Spleen (tissue), 11 donors: ENCODE measurements at regions not wholly inside any gene's neighbourhood (a gene's known extent, or its start where the extent isn't known, plus 50 kb on each side); places are given as distances from the start of the nearest gene placed in this dataset.

ENCODE experiments used
- DNase-seq: peaks from one replicate; pipeline ENCODE4 v3.0.0-alpha.2; 2020
- H3K27ac ChIP-seq, 8 donors: fragments of 200-600 bp; sonication (generic) in 7 of 8; 1 replicate in 4 of 8; 2 replicates in 4 of 8; pipeline versions ENCODE4 v1.5.0 to v1.8.0; 2016 to 2021; ENCODE audit warnings: inconsistent platforms in 4 of 8, mild to moderate bottlenecking in 4 of 8, moderate library complexity in 1 of 8
- H3K27me3 ChIP-seq, 7 donors: fragments of 200-600 bp; sonication (generic) in 6 of 7; replicated peaks in 1 of 7; 1 replicate in 4 of 7; 2 replicates in 3 of 7; pipeline versions ENCODE4 v1.5.0 to v1.8.0; 2016 to 2021; ENCODE audit warnings: inconsistent platforms in 3 of 7, mild to moderate bottlenecking in 1 of 7
- H3K36me3 ChIP-seq, 6 donors: fragments of 200-600 bp; sonication (generic) in 5 of 6; 1 replicate in 4 of 6; 2 replicates in 2 of 6; pipeline versions ENCODE4 v1.5.0 to v1.8.0; 2016 to 2021; ENCODE audit warnings: inconsistent platforms in 2 of 6
- H3K4me1 ChIP-seq, 6 donors: fragments of 200-600 bp; sonication (generic) in 5 of 6; 1 replicate in 3 of 6; 2 replicates in 3 of 6; pipeline versions ENCODE4 v1.5.0 to v1.8.0; 2016 to 2021; ENCODE audit warnings: inconsistent platforms in 3 of 6
- H3K4me3 ChIP-seq, 8 donors: fragments of 200-600 bp; sonication (generic) in 7 of 8; 1 replicate in 4 of 8; 2 replicates in 4 of 8; pipeline versions ENCODE4 v1.5.0 to v1.8.0; 2016 to 2021; ENCODE audit warnings: inconsistent platforms in 4 of 8, mild to moderate bottlenecking in 4 of 8, moderate library complexity in 2 of 8
- H3K9me3 ChIP-seq, 8 donors: fragments of 200-600 bp; sonication (generic) in 7 of 8; 1 replicate in 4 of 8; 2 replicates in 4 of 8; pipeline versions ENCODE4 v1.5.0 to v1.8.0; 2016 to 2021; ENCODE audit warnings: inconsistent platforms in 4 of 8
- POLR2A ChIP-seq, 3 donors: fragments of 450-650 bp; IDR thresholded peaks; one replicate each; pipeline ENCODE4 v1.5.1; 2017; ENCODE audit warnings: antibody characterized with exemption in 3 of 3, mild to moderate bottlenecking in 1 of 3
- POLR2AphosphoS5 ChIP-seq, 3 donors: sonication (generic); formaldehyde crosslinking; IDR thresholded peaks; one replicate each; pipeline ENCODE4 v1.5.1; 2017; ENCODE audit warnings: antibody characterized with exemption in 3 of 3
- WGBS, 5 donors: extraction: QIAGEN DNeasy Blood & Tissue Kit in 3 of 5; methylation state at CpG; one replicate each; pipeline versions ENCODE4 v1.1.5 to v1.1.7; 2013 to 2018; 5-methylcytosine and 5-hydroxymethylcytosine counted together
- intact Hi-C: fragments of 100-400 bp; cut with DNase I; formaldehyde crosslinking; loops from one replicate; pipeline ENCODE4 v1.15.0; 2023; ENCODE audit warnings: low total_unique reads
- TF ChIP-seq, protein P1 (sequence below), 11 experiments: fragments of 200-600 bp in 7 of 11; fragments of 450-650 bp in 4 of 11; sonication (generic) in 4 of 11; IDR thresholded peaks in 8 of 11; conservative IDR thresholded peaks in 3 of 11; 1 replicate in 7 of 11; 2 replicates in 4 of 11; pipeline versions ENCODE4 v1.4.0 to v1.8.0; 2016 to 2021; ENCODE audit warnings: antibody characterized with exemption in 11 of 11, inconsistent platforms in 4 of 11, mild to moderate bottlenecking in 1 of 11
- donor health status: healthy with polysubstance abuse.
- donor health status: DM: no; HTN: no; CAD: no; lungs with moderate emphysema.
- donor health status: DM: no; HTN: no; CAD: no.
- donor health status: Bipolar disorder and iron deficiency.
- donor health status: healthy.
- donor health status: DM: no; HTN: no; CAD: no.
- donor health status: DM: yes; HTN: yes; CAD: no.

DNA sequence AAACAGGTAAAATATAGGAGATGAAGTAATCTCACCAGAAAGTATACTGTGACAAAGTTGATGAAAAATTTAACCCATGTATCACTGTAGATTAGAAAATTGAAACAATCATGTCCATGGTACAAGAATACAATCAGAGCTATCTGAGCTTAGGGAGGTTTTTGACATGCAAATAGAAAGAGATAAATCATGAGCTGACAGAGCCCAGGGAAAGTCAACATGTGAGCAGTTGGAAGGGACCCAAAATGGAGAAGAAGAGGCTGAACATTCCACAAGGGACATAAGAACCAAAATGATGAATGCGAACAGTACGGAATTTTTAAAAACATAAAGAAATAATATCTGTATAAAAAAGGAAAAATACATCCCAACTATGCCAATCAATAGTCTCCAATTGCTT is 395.4 kb upstream of the CYRIA start:
- no peaks in the 10 kb centered on the region for H3K27me3 ChIP-seq
- no peaks in the 10 kb centered on the region for H3K36me3 ChIP-seq
- intact Hi-C loops, result no loop called here
- no peaks in the 10 kb centered on the region for H3K9me3 ChIP-seq
- H3K4me3 ChIP-seq, result no peak overlapping the region
- no peak for DNase-seq
- TF ChIP-seq, protein P1, sequence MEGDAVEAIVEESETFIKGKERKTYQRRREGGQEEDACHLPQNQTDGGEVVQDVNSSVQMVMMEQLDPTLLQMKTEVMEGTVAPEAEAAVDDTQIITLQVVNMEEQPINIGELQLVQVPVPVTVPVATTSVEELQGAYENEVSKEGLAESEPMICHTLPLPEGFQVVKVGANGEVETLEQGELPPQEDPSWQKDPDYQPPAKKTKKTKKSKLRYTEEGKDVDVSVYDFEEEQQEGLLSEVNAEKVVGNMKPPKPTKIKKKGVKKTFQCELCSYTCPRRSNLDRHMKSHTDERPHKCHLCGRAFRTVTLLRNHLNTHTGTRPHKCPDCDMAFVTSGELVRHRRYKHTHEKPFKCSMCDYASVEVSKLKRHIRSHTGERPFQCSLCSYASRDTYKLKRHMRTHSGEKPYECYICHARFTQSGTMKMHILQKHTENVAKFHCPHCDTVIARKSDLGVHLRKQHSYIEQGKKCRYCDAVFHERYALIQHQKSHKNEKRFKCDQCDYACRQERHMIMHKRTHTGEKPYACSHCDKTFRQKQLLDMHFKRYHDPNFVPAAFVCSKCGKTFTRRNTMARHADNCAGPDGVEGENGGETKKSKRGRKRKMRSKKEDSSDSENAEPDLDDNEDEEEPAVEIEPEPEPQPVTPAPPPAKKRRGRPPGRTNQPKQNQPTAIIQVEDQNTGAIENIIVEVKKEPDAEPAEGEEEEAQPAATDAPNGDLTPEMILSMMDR (IDR thresholded peaks at IDR 0.05 in 8 of 11, conservative IDR thresholded peaks at IDR 0.05 in 3 of 11), result no peak
- no peaks in the 10 kb centered on the region for H3K4me1 ChIP-seq
- H3K27ac ChIP-seq, result no peak overlapping the region
- WGBS, 5 donors, result 95 to 99% (median 96%) methylated on average over 2 of the region's 2 CpGs

DNA sequence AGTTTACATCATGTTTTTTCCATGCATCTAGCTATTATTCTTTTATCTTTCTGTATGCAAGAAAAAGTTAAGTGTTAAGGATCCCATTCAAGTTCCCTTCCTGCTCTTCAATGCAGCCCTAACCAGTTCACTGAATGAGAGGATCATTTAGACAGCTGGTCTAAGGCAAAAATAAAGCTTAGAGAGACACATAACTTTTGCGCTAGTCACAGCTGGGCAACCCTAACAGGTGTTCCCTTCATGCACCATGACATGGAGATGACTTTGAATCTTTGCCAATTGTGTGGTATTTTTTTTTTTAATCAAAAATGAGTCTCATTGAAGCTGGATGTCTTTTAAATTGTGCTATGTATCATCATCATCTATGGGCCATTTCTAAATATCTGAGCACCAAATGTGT is 393.8 kb upstream of the CYRIA start:
- no peak overlapping the region for H3K27ac ChIP-seq
- WGBS, 5 donors, result 34 to 57% (median 54%) methylated on average over 1 of the region's 1 CpG
- no peak for DNase-seq
- H3K9me3 ChIP-seq, result no peaks in the 10 kb centered on the region
- TF ChIP-seq POLR2AphosphoS5 (IDR thresholded peaks at IDR 0.05), result no peak
- no peak for TF ChIP-seq POLR2A (IDR thresholded peaks at IDR 0.05)
- TF ChIP-seq, protein P1 (IDR thresholded peaks at IDR 0.05 in 8 of 11, conservative IDR thresholded peaks at IDR 0.05 in 3 of 11), result no peak
- H3K4me3 ChIP-seq, result no peak overlapping the region
- no peaks in the 10 kb centered on the region for H3K4me1 ChIP-seq
- no peaks in the 10 kb centered on the region for H3K27me3 ChIP-seq
- H3K36me3 ChIP-seq, result no peaks in the 10 kb centered on the region
- intact Hi-C loops, result no loop called here

DNA sequence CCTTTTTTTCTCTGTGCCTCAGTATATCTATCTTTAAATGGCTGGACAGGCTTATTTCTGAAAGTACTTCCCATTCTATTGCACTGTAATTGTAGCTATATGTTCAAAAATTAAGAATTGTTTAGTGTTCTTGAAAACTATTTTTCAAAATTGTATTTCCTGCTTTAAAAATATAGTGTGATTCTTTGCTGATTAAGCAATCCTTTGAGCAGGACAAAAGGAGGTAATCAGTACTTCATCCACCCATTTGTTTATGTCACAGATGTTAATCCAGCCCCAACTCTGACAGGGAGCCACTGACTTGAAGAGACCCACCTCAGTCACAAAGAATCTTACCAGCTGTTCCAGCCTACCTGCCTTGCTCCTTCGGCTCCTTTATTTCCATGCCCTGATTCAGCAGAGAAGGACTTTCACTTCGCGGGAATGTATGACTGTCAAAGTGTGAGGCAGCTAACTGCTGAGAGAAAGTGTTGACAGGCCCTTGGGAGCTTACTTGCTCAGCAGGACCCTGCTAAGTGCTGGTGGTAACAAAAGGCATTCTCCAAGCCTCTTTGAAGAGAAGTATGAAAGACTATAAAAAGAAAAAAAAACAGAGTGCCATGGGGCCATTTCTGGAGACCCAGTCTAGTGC is 393.3 kb upstream of the CYRIA start:
- no peak for TF ChIP-seq POLR2A (IDR thresholded peaks at IDR 0.05)
- TF ChIP-seq POLR2AphosphoS5 (IDR thresholded peaks at IDR 0.05), result no peak
- TF ChIP-seq, protein P1 (IDR thresholded peaks at IDR 0.05 in 8 of 11, conservative IDR thresholded peaks at IDR 0.05 in 3 of 11), result no peak
- Histone ChIP-seq H3K4me3 (no peak overlapping the region), H3K9me3 (no peaks in the 10 kb centered on the region), H3K4me1 (no peaks in the 10 kb centered on the region), H3K36me3 (no peaks in the 10 kb centered on the region), H3K27ac (no peak overlapping the region), H3K27me3 (no peaks in the 10 kb centered on the region)
- intact Hi-C loops, result no loop called here
- no peak for DNase-seq
- WGBS, 5 donors, result 64 to 79% (median 75%) methylated on average over 3 of the region's 3 CpGs

DNA sequence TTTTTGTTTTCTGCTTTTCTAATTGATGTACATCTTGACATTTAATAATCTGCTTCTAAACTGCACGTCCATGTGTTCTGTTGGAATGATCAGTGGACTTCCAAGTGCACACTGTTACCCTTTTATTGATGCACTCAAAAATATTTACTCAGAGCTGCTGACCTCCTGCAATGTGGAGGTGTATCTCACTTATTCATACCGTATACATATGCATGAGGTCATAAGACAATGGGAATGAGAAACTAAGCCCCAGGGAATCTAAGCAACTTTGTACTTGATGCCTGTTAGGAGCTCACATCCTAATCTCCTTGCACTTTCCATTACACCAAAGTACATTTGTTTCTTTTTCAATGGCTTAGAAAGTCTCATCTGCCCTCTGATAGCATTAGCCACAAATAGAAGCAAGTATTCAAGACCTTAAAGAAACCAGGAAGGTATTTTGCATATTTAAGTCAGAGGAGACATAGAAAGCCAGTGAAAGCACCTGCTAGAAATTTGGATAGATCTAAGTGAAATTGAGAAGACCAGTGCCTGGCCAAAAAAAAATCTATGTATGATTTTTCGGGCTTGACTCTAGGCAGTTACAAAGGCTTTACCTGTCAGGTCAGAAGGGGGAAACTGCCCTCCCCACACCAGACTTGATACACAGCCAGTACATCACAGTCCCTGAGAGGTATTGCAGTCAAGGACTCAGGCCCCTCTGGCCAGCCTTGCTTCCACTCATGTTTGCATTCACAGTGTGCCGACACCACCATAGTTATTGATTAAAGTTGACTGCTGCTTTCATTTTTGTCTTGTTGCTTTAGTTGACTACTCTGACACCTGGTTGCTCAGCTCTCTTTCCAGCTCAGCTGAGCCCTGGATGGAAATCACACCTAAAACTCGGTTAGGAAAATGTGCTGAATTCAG is 391.7 kb upstream of the CYRIA start:
- H3K36me3 ChIP-seq, result no peaks in the 10 kb centered on the region
- H3K27me3 ChIP-seq, result no peaks in the 10 kb centered on the region
- TF ChIP-seq POLR2AphosphoS5 (IDR thresholded peaks at IDR 0.05), result no peak
- TF ChIP-seq, protein P1 (IDR thresholded peaks at IDR 0.05 in 8 of 11, conservative IDR thresholded peaks at IDR 0.05 in 3 of 11), result no peak
- TF ChIP-seq POLR2A (IDR thresholded peaks at IDR 0.05), result no peak
- H3K9me3 ChIP-seq, result no peaks in the 10 kb centered on the region
- intact Hi-C loops, result no loop called here
- no peaks in the 10 kb centered on the region for H3K4me1 ChIP-seq
- H3K27ac ChIP-seq, result no peak overlapping the region
- no peak overlapping the region for H3K4me3 ChIP-seq
- DNase-seq, result no peak
- WGBS, 5 donors, result 76 to 88% (median 81%) methylated on average over 5 of the region's 5 CpGs
